Lower leg skin (tissue), 4 donors: ENCODE measurements at regions not wholly inside any gene's neighbourhood (a gene's known extent, or its start where the extent isn't known, plus 50 kb on each side); places are given as distances from the start of the nearest gene placed in this dataset.
A peak's percentile ranks its signal among the peaks of the same experiment; 100 is the strongest.

Source experiments
- DNase-seq, 2 donors: peaks; one replicate each; pipeline ENCODE4 v3.0.0-alpha.2; 2019; ENCODE audit warnings: low spot score in 2 of 2
- H3K4me3 ChIP-seq: fragments of 200-600 bp; sonication (generic); 2 replicates; pipeline ENCODE4 v1.5.1; 2017; ENCODE audit warnings: mild to moderate bottlenecking, low read depth; ENCODE audit not compliant: poor library complexity, severe bottlenecking
- POLR2A ChIP-seq, 2 donors: fragments of 450-650 bp; IDR thresholded peaks; one replicate each; pipeline ENCODE4 v1.6.1; 2016 to 2017; ENCODE audit warnings: antibody characterized with exemption in 2 of 2, mild to moderate bottlenecking in 1 of 2, moderate library complexity in 1 of 2
- WGBS, 2 donors: methylation state at CpG; one replicate each; pipeline ENCODE4 v1.1.5; 2018; 5-methylcytosine and 5-hydroxymethylcytosine counted together
- intact Hi-C: fragments of 100-400 bp; cut with DNase I; formaldehyde crosslinking; loops from one replicate; pipeline ENCODE4 v1.15.0; 2023; ENCODE audit warnings: low total_unique reads
- TF ChIP-seq, protein P1 (sequence below), 3 donors: fragments of 450-650 bp; IDR thresholded peaks; one replicate each; pipeline ENCODE4 v1.5.1; 2016; ENCODE audit warnings: antibody characterized with exemption in 3 of 3, mild to moderate bottlenecking in 3 of 3, moderate library complexity in 2 of 3

DNA sequence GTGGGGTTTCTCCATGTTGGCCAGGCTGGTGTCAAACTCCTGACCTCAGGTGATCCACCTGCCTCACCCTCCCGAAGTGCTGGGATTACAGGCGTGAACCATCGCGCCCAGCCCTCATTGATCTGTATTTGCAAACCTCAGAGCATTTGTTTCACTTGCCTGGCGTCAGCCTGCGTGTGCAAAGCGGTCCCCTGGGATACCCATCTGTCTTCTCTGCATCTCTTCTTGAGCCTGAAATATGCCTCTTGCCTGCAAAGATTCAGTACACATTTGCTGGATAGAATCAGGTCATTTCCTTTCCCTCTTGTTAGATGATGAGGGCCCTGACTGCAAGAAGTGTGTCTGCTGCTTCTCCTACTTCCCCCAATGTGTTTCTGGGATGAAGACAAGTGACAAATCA, 1291.0 kb downstream of the TBC1D22A start:
- WGBS, 2 donors = 90% methylated on average over 7 of the region's 7 CpGs
- TF ChIP-seq POLR2A (IDR thresholded peaks at IDR 0.05) = no peak
- TF ChIP-seq, protein P1, sequence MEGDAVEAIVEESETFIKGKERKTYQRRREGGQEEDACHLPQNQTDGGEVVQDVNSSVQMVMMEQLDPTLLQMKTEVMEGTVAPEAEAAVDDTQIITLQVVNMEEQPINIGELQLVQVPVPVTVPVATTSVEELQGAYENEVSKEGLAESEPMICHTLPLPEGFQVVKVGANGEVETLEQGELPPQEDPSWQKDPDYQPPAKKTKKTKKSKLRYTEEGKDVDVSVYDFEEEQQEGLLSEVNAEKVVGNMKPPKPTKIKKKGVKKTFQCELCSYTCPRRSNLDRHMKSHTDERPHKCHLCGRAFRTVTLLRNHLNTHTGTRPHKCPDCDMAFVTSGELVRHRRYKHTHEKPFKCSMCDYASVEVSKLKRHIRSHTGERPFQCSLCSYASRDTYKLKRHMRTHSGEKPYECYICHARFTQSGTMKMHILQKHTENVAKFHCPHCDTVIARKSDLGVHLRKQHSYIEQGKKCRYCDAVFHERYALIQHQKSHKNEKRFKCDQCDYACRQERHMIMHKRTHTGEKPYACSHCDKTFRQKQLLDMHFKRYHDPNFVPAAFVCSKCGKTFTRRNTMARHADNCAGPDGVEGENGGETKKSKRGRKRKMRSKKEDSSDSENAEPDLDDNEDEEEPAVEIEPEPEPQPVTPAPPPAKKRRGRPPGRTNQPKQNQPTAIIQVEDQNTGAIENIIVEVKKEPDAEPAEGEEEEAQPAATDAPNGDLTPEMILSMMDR (IDR thresholded peaks at IDR 0.05) = no peak
- peak in 1 of 2 donors; percentile 31 for DNase-seq
- H3K4me3 ChIP-seq = no peak overlapping the region
- intact Hi-C loops = no loop called here

DNA sequence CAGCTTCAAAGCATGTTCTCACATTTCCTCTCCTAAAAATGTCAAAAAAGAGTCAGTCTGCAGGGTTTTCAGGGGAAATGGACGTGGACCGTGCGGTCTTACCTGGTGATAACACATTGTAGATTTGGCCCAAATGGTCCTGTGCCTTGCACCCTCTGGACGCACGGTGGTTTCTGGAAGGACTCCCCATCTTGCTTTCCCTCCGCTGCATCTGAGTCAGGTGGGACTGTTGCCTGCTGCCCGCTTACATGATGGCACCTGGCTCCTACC, 1290.1 kb downstream of the TBC1D22A start:
- intact Hi-C loops = no loop called here
- no peak overlapping the region for H3K4me3 ChIP-seq
- 78 to 81% methylated on average over 7 of the region's 7 CpGs for WGBS, 2 donors
- DNase-seq = peak in 1 of 2 donors; percentile 36
- no peak for TF ChIP-seq POLR2A (IDR thresholded peaks at IDR 0.05)
- TF ChIP-seq, protein P1 (IDR thresholded peaks at IDR 0.05) = no peak

DNA sequence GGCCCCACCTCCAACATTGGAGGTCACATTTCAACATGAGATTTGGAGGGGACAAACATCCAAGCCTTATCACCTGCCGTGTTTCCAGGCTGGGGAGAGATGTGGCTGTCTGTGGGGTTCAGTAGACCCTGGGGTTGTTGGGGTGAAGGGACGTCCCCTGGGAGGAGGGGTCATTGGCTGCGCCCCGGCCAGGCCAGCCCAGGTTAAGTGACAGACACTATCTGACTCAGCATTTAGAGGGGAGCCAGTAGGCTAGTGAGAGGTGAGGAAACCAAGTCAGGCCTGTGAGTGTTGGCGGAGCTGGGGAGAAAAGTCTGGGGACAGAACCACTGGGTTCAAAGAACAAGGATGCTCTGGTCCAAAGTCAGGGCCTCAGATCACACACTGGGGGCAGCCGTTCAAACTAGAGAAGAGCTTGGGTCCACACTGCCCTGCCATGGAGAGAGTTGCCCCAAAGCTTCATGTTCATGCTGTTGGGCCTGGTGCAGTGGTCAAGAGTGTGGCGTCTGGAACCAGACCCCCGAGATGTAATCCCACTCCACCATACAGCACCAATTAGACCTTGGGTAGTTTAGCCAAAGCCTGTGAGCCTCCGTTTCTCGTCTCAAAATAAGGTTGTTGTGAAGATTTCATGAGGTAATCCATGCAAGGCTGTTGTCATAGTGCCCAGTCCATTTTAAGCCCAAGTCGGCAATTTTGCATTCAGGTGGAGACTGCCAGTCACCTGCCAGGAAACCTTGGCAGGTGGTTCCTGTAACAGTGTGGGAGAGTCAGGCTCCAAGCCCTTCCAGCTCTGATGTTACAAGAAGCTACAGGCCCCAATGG, 1289.6 kb downstream of the TBC1D22A start:
- 83 to 87% methylated on average over 11 of the region's 11 CpGs for WGBS, 2 donors
- no peak for TF ChIP-seq POLR2A (IDR thresholded peaks at IDR 0.05)
- TF ChIP-seq, protein P1 (IDR thresholded peaks at IDR 0.05) = no peak
- DNase-seq = peak in 1 of 2 donors; percentile 70
- H3K4me3 ChIP-seq = no peak overlapping the region
- intact Hi-C loops = no loop called here

GRCh38 chr22:48050836-48051235, 1288.4 kb downstream of the TBC1D22A start:
- no peak for DNase-seq
- WGBS, 2 donors = 91 to 94% methylated on average over 7 of the region's 7 CpGs

DNA sequence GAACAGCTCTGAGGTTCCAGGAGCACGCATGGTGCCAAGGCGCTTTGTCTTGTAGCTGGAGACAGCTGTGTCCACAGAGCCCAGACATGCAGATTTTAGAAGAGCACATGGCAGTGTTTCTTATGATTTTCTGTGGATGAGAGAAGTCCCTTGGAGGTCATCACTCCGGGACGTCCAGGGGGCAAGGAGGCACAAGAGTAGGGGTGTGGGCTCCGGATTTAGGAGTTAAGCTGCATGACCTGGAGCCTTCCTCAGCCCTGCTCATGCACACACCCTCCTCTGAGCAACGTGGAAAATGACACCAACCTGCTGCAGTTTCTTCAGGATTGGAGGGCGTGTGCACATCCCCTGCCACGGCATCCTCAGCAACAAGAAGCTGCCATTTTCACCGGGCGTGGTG, 1286.7 kb downstream of the TBC1D22A start:
- intact Hi-C loops = no loop called here
- DNase-seq = peak in 1 of 2 donors; percentile 42
- 66 to 69% methylated on average over 10 of the region's 10 CpGs for WGBS, 2 donors

More at GRCh38 chr22:48050836-48051235, 1288.4 kb downstream of the TBC1D22A start:
- intact Hi-C loops = no loop called here
- TF ChIP-seq, protein P1 (IDR thresholded peaks at IDR 0.05) = no peak
- no peak for TF ChIP-seq POLR2A (IDR thresholded peaks at IDR 0.05)
- H3K4me3 ChIP-seq = no peak overlapping the region

More for the DNA sequence above, 1286.7 kb downstream of the TBC1D22A start:
- TF ChIP-seq POLR2A (IDR thresholded peaks at IDR 0.05) = no peak
- TF ChIP-seq, protein P1 (IDR thresholded peaks at IDR 0.05) = no peak
- no peak overlapping the region for H3K4me3 ChIP-seq
